RWPE2 (cell line): ENCODE measurements at regions not wholly inside any gene's neighbourhood (a gene's known extent, or its start where the extent isn't known, plus 50 kb on each side); places are given as distances from the start of the nearest gene placed in this dataset.

Source experiments
- ATAC-seq: fragments of 200-7000 bp; cut with Tn5 transposase; 3 replicates; pipeline ENCODE4 v1.9.1; 2021; ENCODE audit warnings: low read depth
- DNase-seq: peaks from one replicate; pipeline ENCODE4 v3.0.0-alpha.2; 2020; ENCODE audit warnings: low spot score
- H3K27ac ChIP-seq: fragments of 450-650 bp; 2 replicates; pipeline ENCODE4 v1.5.1; 2017; ENCODE audit warnings: mild to moderate bottlenecking; ENCODE audit not compliant: poor library complexity, severe bottlenecking
- H3K27me3 ChIP-seq: fragments of 250-450 bp; sonication (Bioruptor Pico); 2 replicates; pipeline ENCODE4 v1.5.1; 2021; ENCODE audit warnings: mild to moderate bottlenecking, moderate library complexity; ENCODE audit not compliant: insufficient read depth, poor library complexity, severe bottlenecking
- H3K36me3 ChIP-seq: fragments of 250-450 bp; sonication (Bioruptor Pico); 2 replicates; pipeline ENCODE4 v1.5.1; 2020; ENCODE audit warnings: low read depth, mild to moderate bottlenecking, moderate library complexity
- H3K4me1 ChIP-seq: fragments of 250-450 bp; sonication (Bioruptor Pico); 2 replicates; pipeline ENCODE4 v1.5.1; 2021; ENCODE audit warnings: mild to moderate bottlenecking, moderate library complexity; ENCODE audit not compliant: insufficient read depth, poor library complexity, severe bottlenecking
- H3K4me3 ChIP-seq: fragments of 250-450 bp; sonication (Bioruptor Pico); 2 replicates; pipeline ENCODE4 v1.5.1; 2021; ENCODE audit warnings: mild to moderate bottlenecking, moderate library complexity; ENCODE audit not compliant: severe bottlenecking
- H3K9me3 ChIP-seq: fragments of 250-450 bp; sonication (Bioruptor Pico); 2 replicates; pipeline ENCODE4 v1.5.1; 2021; ENCODE audit warnings: mild to moderate bottlenecking, moderate library complexity; ENCODE audit not compliant: severe bottlenecking
- CTCF ChIP-seq: fragments of 450-650 bp; IDR thresholded peaks from one replicate; pipeline ENCODE4 v1.5.1; 2017; ENCODE audit warnings: mild to moderate bottlenecking, moderate library complexity; ENCODE audit not compliant: poor library complexity, severe bottlenecking

GRCh38 chr4:141290771-141291170 lies 70.1 kb downstream of the ZNF330 start:
- H3K36me3 ChIP-seq: no peaks in the 10 kb centered on the region
- H3K4me1 ChIP-seq: no peaks in the 10 kb centered on the region
- ATAC-seq: no peak
- no peak for DNase-seq
- no peak overlapping the region for H3K27ac ChIP-seq
- peaks cover 4% of the 10 kb centered on the region for H3K9me3 ChIP-seq
- no peak overlapping the region for H3K4me3 ChIP-seq
- no peaks in the 10 kb centered on the region for H3K27me3 ChIP-seq
- TF ChIP-seq CTCF: no peak

- no peak overlapping the region for H3K4me3 ChIP-seq
- no peak for ATAC-seq
- no peak overlapping the region for H3K27ac ChIP-seq
- no peak for DNase-seq
- no peaks in the 10 kb centered on the region for H3K27me3 ChIP-seq
- TF ChIP-seq CTCF: no peak
- H3K4me1 ChIP-seq: no peaks in the 10 kb centered on the region
- H3K9me3 ChIP-seq: peaks cover 2% of the 10 kb centered on the region
- no peaks in the 10 kb centered on the region for H3K36me3 ChIP-seq
Measured at GRCh38 chr4:141294306-141294705, 73.6 kb downstream of the ZNF330 start.

DNA sequence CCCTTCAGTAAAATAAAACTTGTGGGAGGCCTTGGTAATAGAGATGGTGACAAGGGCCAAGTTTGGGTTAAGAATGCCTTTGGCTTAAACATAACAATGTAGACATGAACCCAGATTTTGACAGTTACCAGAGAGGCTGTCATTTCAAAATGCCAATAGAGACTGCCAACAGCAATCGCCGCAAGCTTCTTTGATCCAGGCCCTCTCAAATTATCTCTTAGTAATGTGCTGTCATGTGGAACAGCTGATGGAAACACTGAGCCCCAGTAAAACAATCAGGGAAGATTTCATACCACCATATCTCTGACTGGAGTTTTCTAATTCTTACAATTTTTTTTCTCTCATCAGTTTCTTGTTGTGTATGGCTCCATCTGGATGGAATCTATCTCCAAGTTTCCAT lies 80.5 kb downstream of the ZNF330 start:
- ATAC-seq: no peak

GRCh38 chr4:141302924-141303323 lies 82.2 kb downstream of the ZNF330 start:
- H3K36me3 ChIP-seq: no peaks in the 10 kb centered on the region
- no peaks in the 10 kb centered on the region for H3K27me3 ChIP-seq
- no peak overlapping the region for H3K27ac ChIP-seq
- ATAC-seq (no peak), DNase-seq (no peak)
- no peak for TF ChIP-seq CTCF
- no peak overlapping the region for H3K4me3 ChIP-seq
- H3K9me3 ChIP-seq: no peaks in the 10 kb centered on the region
- no peaks in the 10 kb centered on the region for H3K4me1 ChIP-seq

More for the DNA sequence above, 80.5 kb downstream of the ZNF330 start:
- Histone ChIP-seq H3K27me3 (no peaks in the 10 kb centered on the region), H3K4me3 (no peak overlapping the region), H3K4me1 (no peaks in the 10 kb centered on the region), H3K9me3 (no peaks in the 10 kb centered on the region), H3K36me3 (no peaks in the 10 kb centered on the region), H3K27ac (no peak overlapping the region)
- no peak for TF ChIP-seq CTCF
- no peak for DNase-seq

DNA sequence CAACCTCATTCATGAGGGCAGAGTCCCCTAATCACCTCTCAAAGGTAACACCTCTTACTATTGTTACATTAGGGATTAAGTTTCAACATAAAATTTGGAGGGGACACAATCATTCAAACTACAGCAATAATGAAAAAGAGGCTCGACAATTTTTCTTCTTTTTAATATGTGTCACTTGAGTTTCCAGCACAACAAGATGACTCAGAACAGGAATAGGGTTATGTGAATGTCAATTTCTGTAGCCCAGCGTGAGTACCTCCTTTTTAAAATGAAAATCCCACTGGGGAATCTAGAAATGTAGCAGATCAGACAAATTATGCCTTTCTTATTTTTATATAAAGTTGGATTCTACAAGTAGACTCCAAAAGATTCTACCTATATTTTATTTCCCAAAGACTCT lies 83.7 kb downstream of the ZNF330 start:
- Histone ChIP-seq H3K4me1 (no peaks in the 10 kb centered on the region), H3K27ac (no peak overlapping the region), H3K9me3 (no peaks in the 10 kb centered on the region), H3K4me3 (no peak overlapping the region), H3K27me3 (no peaks in the 10 kb centered on the region), H3K36me3 (no peaks in the 10 kb centered on the region)
- ATAC-seq: no peak
- TF ChIP-seq CTCF: no peak
- no peak for DNase-seq
